ENCODE measurements at regions not wholly inside any gene's neighbourhood (a gene's known extent, or its start where the extent isn't known, plus 50 kb on each side); places are given as distances from the start of the nearest gene placed in this dataset.

DNA sequence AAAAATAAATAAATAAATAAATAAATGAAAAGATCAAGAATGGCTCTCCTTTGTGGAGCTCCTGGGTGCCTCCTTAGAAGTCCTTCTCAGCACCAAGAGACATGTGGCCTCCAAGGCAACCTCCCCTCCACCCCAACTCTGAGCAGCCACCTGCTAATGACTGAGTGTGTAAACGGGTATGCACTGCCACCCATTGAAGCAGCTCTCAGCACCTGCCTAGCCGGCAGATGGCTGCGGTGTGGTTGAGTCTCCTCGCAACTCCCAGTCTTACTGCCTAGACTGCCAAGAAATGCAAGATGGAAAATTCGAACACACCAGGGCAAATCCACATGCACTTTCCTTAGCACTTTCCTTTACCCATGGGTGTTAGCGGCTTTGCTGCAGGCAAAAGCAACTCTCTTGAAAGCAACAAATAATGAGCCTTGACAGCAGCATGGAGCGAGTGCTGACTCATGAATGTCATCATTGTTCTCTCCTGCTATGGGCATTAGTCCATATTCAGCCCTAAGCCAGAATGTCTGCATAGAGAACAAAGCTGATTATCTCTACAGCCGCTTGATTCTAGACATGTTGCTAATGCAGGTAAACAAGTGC, 913.9 kb upstream of the AUTS2 start:
- DNase-seq: no peak
- TF ChIP-seq CTCF (IDR thresholded peaks at IDR 0.05; ENCODE audit: low read depth, low read length): no peak
- no peaks in the 10 kb centered on the region for H3K9me3 ChIP-seq
- no peaks in the 10 kb centered on the region for H3K27me3 ChIP-seq
- H3K4me1 ChIP-seq: no peaks in the 10 kb centered on the region
- H3K4me3 ChIP-seq (ENCODE audit: low read depth, low read length): no peak overlapping the region
- no peaks in the 10 kb centered on the region for H3K36me3 ChIP-seq

- Histone ChIP-seq H3K36me3 (no peaks in the 10 kb centered on the region), H3K27me3 (no peaks in the 10 kb centered on the region), H3K4me1 (no peaks in the 10 kb centered on the region), H3K9me3 (no peaks in the 10 kb centered on the region), H3K4me3 (ENCODE audit: low read depth, low read length) (no peak overlapping the region)
- TF ChIP-seq CTCF (IDR thresholded peaks at IDR 0.05; ENCODE audit: low read depth, low read length): no peak
- no peak for DNase-seq
Measured at GRCh38 chr7:68684996-68685395, 913.3 kb upstream of the AUTS2 start.

DNA sequence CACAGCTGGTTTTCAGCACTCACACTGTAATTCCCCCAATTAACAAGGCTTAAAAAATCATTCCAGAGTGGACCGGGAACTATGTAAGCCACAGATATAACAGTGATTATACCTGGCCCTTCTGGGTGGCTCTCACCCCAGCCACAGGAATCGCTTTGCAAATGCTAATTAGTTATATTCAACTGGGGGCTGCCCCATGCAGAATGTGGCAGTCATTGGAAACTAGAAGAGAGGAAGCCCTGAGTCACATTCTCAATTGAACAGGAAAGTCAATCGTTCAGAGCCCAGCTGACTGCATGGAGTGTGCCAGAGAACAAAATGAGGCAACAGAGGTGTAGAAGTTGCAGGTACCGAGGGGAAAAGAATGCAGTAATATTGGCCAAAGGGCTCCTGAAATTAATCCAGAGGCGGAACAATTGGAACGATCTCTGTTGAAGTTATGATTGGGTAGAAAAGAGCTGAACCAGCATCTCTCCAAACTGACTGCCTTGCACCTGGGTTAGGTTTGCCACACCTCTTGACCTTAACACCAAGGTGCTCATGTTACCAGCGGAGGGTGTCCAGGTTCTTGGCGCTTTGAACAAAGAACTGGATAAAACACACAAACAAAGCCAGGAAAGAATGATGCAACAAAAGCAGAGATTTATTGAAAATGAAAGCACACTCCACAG, 909.7 kb upstream of the AUTS2 start:
- H3K9me3 ChIP-seq: no peaks in the 10 kb centered on the region
- no peaks in the 10 kb centered on the region for H3K4me1 ChIP-seq
- DNase-seq: no peak
- TF ChIP-seq CTCF (IDR thresholded peaks at IDR 0.05; ENCODE audit: low read depth, low read length): no peak
- no peaks in the 10 kb centered on the region for H3K36me3 ChIP-seq
- no peaks in the 10 kb centered on the region for H3K27me3 ChIP-seq
- H3K4me3 ChIP-seq (ENCODE audit: low read depth, low read length): no peak overlapping the region

DNA sequence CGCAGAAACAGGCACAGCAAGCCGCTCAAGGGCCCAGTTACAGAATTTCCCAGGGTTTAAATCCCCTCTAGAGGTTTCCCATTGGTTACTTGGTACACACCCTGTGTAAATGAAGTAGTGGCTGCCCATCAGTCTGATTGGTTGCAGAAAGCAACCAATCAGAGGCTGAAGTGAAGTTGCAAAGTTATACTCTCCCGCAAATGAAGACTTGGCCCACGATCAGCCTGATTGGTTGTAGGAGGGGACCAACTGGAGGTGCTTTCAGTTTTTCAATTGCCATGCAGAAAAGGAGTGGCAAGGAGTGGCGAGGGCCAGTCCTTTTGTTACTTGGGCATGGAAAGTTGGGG, 909.2 kb upstream of the AUTS2 start:
- Histone ChIP-seq H3K4me3 (ENCODE audit: low read depth, low read length) (no peak overlapping the region), H3K9me3 (no peaks in the 10 kb centered on the region), H3K4me1 (no peaks in the 10 kb centered on the region), H3K36me3 (no peaks in the 10 kb centered on the region), H3K27me3 (no peaks in the 10 kb centered on the region)
- DNase-seq: no peak
- no peak for TF ChIP-seq CTCF (IDR thresholded peaks at IDR 0.05; ENCODE audit: low read depth, low read length)

DNA sequence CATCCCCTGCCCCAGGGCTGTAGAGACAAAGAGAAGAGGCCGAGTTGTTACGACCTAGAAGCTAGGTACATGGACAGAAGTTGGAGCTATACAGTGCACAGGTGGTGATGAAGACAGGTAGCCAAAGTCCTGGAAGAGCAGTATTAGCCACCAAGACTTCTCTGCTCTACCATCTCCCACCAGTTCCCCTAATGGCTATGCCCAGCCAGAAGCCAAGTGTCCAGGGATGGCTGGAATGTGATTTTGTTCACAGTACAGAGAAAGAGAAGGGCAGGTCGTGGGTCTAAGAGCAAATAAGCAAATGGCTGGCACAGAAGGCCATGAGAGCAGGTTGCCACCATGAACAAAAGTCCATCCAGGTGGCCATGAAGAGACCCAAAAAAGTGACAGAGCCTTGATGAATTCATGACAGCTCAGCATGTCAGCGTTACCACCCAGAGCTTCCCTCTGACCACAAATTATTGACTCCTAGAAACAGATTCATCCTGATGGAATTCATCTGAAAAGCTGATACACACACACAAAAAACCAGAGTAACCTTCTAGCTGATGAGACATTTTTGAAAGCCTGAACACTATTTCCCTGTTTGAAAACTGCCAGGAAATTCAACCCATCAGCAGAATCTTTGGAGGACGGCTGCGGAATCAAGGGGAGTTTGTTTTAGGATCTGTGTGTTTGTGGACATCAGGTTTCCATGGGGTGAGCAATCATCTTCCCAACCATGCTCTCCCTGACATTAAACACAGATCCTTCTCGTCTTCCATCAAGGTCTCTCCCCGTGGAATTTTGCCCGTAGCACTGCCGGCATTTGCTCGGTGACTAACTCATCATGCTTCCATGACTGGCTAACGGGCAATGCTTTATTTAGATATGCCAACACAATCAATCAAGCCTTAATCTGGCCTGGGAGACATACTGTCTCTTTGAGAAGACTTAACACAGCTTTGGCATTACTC, 906.7 kb upstream of the AUTS2 start:
- TF ChIP-seq CTCF (IDR thresholded peaks at IDR 0.05; ENCODE audit: low read depth, low read length): no peak
- Histone ChIP-seq H3K9me3 (no peaks in the 10 kb centered on the region), H3K4me3 (ENCODE audit: low read depth, low read length) (no peak overlapping the region), H3K36me3 (no peaks in the 10 kb centered on the region), H3K4me1 (no peaks in the 10 kb centered on the region), H3K27me3 (no peaks in the 10 kb centered on the region)
- no peak for DNase-seq
